GM18502 (cell line): ENCODE measurements at regions not wholly inside any gene's neighbourhood (a gene's known extent, or its start where the extent isn't known, plus 50 kb on each side); places are given as distances from the start of the nearest gene placed in this dataset.
"Not testable (repeated sequence)": the region's sequence is repeated elsewhere in the genome, so short reads cannot be mapped to it uniquely, and the experiment has no call there.

Experiments
- ATAC-seq: cut with Tn5 transposase; IDR thresholded peaks from one replicate; pipeline ENCODE4 v1.9.1; 2021; ENCODE audit warnings: mild to moderate bottlenecking; ENCODE audit not compliant: unreplicated experiment, poor library complexity

DNA sequence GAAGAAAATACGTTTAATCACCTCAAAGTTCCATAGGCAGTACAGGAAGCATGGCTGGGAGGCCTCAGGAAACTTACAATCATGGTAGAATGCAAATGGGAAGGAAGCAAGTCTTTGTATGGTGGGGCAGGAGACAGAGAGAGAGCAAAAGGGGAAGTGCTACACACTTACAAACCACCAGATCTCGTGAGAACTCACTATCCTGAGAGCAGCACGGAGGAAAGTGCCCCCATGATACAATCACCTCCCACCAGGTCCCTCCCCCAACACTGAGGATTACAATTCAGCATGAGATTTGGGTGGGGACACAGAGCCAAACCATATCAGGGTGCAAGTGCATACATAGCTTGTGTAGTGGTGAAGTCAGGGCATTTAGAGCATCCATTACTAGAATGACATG, 92.3 kb upstream of the ANKRD10 start:
- no peak for ATAC-seq

DNA sequence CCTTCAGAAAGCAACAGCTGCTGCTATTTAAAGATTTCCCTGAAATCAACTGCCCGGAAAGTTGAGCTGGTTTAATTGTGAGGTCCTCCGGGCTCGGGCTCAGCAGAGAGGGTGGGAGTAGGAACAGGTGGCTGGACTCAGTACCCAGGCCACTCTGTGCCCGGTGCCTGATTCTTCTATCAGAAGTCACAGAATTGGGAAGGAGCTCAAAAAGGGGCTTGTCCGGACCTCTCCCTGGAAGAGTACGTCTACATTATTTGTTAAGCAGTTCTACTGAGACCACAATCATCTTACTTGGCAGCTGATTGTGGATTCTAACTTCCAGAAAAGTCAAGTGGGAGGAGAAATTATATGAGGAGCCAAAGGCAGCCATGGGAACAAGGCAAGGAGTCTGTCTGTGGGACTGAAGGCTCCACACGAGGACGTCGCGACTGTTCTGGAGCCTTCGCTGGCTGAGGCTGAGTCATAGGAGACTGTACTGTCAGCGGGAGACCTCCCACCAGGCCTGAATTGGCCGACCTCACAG, 91.7 kb upstream of the ANKRD10 start:
- ATAC-seq = no peak

DNA sequence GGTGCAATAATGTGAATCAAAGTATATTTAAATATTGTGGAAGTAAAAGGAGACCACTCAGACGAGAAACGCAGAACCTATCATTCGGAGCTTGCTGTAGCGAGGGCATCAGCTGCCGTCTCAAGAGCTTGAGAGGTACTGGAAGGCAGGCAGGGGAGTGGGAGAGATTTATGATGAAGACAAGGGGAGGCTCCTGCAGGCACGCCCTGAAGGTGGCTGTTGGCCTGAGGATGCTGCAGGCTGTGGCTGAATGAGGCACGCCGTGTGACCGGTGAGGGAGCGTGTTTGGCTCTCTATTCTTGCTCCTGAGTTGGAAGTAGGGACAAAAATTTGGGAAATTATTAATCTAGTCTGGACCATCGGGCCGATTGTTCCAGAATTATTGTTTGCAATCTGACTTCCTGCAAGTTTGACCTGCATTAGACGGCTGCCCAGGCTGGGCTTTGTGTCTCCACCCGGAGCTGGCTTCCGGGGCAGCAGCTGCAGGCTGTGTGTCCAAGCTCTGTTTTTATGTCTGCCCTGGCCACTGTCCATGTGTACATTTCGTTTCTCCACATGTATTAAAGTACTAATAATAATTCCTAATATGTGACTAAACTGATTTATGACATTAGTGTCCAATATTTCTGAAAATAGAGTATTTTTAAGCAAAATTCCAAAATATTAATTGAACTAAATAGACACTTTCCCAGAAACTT, 91.1 kb upstream of the ANKRD10 start:
- no peak for ATAC-seq

DNA sequence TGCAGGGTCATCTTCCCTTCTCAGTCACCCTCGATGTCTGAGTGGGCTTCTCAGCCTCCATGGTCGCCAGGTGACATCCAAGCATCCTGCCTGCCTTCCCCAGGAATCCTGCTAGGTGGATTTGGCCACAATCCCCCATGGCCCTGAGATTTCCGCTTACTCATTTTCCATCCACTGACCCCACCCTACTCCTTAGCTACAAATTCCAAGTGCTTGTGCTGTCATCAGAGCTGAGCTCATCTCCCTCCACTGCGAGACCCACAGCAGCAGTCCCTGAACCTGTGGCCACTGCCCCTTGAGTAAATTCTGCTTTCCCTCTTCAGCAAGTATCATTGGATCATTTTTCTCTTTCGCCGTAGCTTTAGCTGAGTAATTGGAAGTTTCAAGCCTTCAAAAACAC, 90.5 kb upstream of the ANKRD10 start:
- no peak for ATAC-seq

DNA sequence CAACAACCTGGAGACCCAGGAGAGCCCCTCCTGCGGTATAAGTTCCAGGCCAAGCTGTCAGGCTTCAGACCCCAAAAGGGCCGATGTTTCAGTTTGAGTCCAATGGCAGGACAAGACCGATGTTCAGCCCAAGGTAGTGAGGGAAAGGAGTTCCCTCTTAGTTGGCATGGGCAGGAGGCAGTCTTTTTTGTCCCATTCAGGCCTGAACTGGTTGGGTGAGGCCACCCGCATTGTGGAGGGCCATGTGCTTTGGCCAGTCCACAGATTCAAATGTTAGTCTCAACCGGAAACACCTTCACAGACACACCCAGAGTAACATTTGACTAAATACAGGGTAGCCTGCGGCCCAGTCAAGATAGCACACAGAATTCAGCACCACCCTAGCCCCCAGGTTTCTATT, 89.6 kb upstream of the ANKRD10 start:
- ATAC-seq = no peak

DNA sequence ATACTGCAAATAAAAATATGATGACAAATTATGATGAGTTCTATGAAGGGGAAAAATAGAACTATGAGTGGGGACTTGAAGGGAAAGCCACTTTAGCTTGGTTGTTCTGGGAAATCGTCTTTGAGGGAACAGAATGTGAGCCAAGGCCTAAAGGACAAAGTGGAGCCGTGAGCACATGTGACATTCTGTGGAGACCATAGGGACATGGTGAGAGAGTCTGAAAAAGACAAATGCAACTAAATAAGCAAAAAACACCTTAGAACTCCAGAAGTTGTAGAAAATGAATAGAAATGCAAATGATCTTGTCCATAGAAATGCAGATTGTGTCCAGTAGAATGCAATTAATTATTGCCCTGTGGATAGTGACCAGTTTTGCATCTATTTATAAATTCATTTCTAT, 86.8 kb upstream of the ANKRD10 start:
- ATAC-seq = no peak

DNA sequence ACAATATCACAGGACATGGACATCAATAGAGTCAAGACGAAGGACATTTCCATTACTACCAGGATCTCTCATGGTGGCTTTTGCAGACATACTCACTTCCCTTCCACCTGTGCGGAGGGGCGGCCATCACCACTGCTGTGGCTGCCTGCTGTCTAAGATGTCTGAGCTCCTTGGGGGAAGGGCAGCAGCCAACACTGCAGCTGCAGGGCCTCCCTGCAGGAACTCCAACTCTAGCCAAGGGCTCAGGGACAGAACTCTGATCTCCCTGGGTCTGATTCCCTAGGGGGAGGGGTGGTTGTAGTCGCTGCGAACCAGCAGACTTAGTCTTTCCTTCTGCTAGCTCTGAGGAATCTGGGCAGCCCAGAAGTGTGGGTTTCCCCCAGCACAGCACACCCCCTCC, 78.9 kb upstream of the ANKRD10 start:
- no peak for ATAC-seq

DNA sequence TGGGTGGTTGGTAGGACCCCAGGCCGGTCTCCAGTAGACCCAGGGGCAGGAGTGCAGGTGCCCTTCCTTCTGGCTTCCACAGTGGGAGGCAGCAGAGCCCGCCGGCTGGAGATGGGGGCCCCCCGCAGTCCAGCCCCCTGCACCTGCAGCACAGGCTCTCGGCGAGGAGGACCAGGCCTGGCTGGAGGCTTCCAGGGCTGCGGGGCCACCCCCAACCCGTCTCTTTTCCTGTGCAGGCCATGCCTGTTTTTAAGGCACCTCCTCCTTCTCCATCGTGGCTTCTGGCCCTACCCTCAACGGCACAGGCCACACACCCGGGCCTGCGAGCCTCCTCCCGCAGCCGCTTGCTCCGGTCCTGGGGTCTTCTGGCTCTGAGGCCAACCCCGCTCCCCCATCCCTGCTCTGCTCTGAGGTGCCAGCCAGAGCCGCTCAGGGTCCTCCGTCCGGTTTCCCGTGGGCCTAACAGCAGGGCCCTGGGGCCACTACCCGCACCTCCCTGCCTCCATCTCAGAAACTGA, 77.2 kb upstream of the ANKRD10 start:
- no peak for ATAC-seq

DNA sequence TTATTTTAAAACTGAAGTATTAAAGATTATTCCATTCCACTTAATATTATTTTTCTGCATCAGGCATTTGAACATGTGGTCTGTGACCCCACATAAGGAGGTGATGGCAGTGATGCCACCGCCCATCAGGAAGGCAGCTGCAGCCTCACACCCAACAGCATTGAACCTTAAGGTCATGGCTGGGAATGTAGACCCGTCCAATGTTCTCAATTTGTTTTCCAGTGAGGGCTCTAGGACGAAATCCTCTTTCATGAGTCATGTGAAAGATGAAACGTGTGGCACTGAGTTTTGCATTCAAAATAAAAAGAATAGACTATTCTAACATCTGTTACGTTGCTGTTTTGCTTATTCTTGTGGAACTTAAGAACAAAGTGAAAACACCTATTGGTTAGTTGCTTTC, 74.5 kb upstream of the ANKRD10 start:
- no peak for ATAC-seq

DNA sequence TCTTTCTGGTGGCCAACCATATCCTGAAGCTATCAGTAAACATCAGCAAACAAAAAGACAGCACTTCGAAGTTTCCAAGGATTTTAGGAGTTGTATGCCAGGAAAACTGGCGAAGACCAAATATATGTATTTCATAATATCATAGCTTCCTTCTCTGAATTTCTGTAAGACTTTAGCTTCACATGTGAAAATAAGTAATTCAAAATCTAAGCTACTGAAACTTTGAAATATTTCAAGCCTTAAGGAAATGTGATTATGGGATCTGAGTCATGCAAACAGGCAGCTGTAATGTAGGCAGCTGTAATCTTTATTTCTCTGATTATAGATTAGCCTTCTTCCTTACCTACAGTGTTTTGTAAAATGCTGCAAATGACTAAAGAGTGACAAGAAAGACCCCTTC, 70.7 kb upstream of the ANKRD10 start:
- ATAC-seq = no peak

DNA sequence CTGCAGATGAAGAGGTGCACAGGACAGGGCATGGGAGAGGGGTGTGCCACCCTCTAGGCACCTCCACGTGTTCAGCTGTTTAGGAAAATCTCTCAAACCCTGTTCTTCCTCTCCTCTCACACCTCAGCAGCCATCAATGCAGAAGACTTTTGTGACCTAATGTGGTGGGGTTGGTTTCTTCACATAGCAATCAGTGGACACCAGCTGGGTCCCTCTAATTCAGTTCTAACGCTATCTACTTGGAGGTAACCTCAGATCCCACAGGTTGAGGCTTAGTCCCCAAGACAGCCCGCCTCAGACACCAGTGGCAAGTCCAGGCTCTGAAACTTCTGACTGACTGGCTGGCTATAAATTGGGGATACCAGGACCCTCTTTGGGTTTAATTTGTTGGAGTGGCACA, 69.9 kb upstream of the ANKRD10 start:
- no peak for ATAC-seq

DNA sequence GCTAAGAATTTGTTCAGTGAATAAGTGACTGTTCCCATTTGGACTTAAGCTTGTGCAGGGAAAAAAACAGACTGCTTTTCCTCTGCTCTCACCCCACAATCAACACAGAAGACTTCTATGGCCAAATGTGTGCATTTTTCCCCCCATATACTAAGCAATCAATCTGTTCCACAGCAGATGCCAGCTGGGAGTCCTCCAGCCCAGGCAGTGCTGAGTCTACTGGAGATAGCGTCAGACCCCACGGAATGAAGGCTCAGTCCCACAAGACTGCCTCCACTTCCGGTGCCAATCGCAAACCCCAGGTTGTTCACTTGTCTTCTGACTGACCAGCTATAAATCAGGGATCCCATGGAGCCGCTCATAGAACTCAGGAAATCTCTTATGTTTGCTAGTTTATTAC, 69.5 kb upstream of the ANKRD10 start:
- no peak for ATAC-seq

DNA sequence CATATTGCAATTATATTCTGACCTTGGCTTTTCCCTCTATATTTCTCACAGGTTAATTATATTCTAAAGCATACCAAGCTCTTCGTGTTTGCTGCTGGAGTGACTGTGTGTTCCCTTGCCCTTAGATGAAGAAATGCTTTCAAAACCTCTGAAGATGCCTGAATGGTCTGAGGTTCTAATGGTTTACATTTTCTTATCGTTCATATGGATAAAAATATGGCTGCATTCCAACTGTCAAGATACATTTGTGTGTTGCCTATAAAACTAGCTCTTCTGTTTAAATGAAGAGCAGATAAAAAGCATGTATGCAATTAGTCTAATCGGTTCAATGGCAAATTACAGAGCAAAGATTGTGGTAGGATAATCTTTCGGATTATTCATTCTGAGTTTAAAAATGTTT, 68.4 kb upstream of the ANKRD10 start:
- no peak for ATAC-seq

DNA sequence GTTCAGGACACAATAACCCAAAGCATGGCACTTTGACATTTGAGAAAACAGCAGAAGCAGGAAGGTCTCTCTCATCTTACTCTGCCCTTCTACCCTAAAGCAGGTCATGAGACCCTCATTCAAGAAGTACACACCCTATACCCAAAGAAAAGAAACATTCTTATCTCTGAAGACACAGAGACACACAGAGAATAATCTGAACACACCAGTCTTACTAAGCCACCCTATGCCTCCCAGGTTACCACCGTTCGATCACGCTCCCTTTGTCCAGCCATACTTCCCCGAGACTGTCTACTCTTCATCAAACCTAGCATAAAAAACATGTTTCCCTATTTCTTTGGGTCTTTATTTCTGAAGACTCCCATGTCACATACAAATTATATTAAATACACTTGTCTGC, 66.5 kb upstream of the ANKRD10 start:
- no peak for ATAC-seq

DNA sequence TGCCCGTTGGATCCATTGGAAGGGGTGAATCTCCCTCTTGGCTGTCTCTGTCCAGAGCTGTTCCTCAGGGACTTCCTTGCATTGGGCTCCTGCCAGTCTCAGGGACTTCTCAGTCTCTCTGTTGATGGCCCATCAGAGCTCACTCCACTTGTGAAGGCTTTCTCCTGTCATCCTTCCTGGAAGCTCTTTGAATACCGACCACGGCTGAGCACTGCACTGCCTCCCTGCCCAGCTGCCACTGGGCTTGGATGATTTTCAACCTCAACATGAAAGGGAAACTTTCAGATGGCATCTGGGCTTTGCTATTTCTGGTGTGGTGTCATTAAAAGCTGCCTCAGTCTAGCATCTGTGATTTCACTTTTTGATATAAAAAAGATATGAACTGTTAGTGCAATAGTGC, 66.1 kb upstream of the ANKRD10 start:
- no peak for ATAC-seq

DNA sequence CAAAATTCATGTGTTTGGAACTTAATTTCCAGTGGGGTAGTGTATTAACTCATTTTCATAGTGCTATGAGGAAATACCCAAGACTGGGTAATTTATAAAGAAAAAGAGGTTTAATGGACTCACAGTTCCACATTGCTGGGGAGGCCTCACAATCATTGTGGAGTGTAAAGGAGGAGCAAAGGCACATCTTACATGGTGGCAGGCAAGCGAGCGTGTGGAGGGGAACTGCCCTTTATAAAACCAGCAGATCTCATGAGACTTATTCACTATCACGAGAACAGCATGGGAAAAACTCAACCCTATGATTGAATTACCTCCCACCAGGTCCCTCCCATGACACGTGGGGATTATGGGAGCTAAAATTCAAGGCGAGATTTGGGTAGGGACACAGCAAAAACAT, 64.3 kb upstream of the ANKRD10 start:
- not testable (repeated sequence) for ATAC-seq

DNA sequence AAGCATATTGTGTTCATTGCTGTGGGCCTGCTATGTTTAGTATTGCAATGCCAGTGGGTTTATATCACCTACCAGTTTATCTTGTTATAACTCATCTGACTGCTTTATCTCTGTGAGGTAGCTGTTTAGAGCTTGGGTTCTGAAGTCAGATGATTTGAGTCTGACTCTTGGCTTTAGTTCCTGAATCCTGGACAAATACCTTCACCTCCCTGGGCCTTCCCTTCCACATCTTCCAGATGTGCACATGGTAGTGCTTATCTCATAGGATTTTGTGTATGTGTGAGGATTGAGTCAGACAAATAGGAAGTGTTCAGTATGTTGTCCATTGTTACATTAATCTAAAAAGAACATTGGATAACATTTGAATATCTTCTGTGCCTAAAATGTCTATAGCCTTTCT, 63.5 kb upstream of the ANKRD10 start:
- no peak for ATAC-seq

DNA sequence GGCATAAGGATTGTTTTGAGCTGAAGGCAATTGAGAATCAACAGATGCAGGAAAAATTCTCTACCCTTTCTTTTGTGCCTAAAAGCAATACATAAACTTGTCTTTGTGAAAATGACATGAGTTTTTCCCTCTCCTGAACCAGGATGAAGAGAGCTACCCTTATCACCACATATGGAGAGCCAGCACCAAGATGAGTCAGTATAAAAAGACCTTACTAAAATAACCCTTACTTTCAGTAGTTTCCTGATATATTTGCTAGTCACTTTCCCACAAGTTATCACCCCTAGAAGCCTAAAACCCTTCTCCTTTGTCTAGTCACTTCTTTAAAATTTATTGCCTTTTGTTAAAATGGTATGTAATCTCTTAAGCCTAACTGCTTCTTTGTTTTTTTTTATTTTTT, 61.9 kb upstream of the ANKRD10 start:
- ATAC-seq = no peak

DNA sequence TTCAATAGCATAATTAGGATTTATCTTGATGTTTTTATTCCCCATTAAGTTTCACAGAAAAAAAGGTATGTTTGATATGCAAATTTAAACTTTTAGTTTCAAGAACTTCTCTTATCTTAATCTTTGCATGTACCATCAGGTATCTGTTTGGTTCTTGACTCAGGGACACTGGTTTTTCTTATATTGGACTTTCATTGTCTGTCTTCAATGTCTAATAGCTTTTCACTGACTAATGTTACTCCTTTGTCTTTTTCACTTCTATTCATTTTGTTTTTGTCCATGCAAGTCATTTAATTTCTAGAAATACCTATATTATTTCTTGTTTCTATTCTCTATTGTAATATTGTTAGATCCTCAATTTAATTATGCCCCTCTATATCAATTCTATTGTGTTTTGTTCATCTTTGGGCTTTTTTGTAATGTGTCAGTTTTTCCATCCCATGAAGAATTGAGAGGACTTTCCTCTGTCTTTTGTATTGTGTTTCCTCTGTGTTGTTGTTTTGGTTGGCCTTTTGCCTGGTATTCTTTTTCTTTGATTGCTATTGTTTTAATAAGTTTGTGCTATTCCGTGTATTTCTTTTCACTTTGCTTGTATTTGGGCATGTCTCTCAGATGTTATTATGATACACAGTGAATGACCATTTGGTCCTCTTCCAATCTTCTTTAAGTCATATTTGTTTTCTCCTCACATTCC, 58.3 kb upstream of the ANKRD10 start:
- ATAC-seq = no peak

DNA sequence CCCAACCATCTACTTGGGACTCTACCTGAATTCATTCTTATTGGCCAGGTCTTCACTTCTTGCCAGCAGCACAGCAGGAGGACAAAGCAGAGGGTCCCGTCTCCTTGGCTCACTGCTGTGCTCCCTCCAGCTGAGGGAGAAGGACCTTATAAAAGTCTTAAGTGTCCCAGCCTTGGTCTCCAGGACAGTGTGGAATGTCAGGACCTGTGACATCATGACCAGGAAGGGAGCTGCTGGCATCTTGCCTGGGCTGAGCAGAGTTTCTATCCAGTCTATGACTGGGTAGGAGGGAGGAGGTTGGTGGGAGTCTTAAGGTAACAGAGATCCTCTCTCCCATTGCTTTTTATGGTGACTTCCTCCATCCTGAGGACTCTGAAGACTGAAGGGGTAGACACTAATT, 56.6 kb upstream of the ANKRD10 start:
- no peak for ATAC-seq

DNA sequence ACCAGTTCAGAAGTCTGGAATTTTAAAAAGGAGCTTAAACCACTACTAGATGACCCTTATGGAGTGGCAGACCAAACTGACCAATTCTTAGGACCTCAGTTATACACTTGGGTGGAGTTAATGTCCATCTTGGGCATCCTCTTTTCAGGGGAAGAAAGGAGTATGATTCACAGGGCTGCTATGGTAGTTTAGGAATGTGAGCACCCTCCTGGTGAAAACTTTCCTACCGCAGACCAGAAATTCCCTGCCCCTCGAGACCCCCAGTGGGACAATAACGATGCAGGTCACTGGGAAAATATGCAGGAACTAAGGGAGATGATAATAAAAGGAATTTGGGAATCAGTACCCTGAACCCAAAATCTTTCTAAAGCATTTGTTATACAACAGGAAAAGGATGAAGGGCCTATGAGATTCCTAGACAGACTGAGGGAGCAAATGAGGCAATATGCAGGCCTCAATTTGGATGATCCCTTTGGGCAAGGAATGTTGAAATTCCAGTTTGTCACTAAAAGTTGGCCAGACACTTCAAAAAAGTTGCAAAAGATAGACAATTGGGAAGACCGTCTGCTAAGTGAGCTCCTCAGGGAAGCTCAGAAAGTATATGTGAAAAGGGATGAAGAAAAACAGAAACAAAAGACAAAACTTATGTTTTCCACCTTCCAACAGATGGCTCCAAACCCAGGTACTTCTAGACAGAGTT, 52.4 kb upstream of the ANKRD10 start:
- not testable (repeated sequence) for ATAC-seq
